ENCODE measurements at regions not wholly inside any gene's neighbourhood (a gene's known extent, or its start where the extent isn't known, plus 50 kb on each side); places are given as distances from the start of the nearest gene placed in this dataset.

- Mint-ChIP-seq H3K27me3 (no peaks in the 10 kb centered on the region), H3K9me3 (ENCODE audit: insufficient read depth) (no peaks in the 10 kb centered on the region), H3K4me3 (no peak overlapping the region), H3K27ac (no peak overlapping the region), H3K4me1 (no peaks in the 10 kb centered on the region)
- H3K9ac ChIP-seq (ENCODE audit: low read length) = no peak overlapping the region
- TF ChIP-seq, protein P1, sequence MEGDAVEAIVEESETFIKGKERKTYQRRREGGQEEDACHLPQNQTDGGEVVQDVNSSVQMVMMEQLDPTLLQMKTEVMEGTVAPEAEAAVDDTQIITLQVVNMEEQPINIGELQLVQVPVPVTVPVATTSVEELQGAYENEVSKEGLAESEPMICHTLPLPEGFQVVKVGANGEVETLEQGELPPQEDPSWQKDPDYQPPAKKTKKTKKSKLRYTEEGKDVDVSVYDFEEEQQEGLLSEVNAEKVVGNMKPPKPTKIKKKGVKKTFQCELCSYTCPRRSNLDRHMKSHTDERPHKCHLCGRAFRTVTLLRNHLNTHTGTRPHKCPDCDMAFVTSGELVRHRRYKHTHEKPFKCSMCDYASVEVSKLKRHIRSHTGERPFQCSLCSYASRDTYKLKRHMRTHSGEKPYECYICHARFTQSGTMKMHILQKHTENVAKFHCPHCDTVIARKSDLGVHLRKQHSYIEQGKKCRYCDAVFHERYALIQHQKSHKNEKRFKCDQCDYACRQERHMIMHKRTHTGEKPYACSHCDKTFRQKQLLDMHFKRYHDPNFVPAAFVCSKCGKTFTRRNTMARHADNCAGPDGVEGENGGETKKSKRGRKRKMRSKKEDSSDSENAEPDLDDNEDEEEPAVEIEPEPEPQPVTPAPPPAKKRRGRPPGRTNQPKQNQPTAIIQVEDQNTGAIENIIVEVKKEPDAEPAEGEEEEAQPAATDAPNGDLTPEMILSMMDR (IDR thresholded peaks at IDR 0.05) = no peak
- no peak for TF ChIP-seq EZH2 (IDR thresholded peaks at IDR 0.05; ENCODE audit: borderline replicate concordance, insufficient read depth, low read depth, low read length, poor library complexity, severe bottlenecking)
- DNase-seq (no peak), ATAC-seq (ENCODE audit: low read depth) (no peak)
- ChIA-PET CTCF (no interaction called here), POLR2A (no interaction called here)
- intact Hi-C loops (cut with micrococcal nuclease) = no loop called here
- H3K27me3 ChIP-seq (replicated peaks in 1 of 4; ENCODE audit: control extremely low read depth in 1 of 4, control insufficient read depth in 3 of 4, insufficient read depth in 4 of 4, low read length in 3 of 4) = no peaks in the 10 kb centered on the region
- no peaks in the 10 kb centered on the region for H4K20me1 ChIP-seq (ENCODE audit: control insufficient read depth, insufficient read depth, low read length, poor library complexity, severe bottlenecking)
- no peaks in the 10 kb centered on the region for H3K4me1 ChIP-seq (ENCODE audit: control insufficient read depth in 2 of 2, insufficient read depth in 2 of 2, low read length in 2 of 2)
- H3K4me3 ChIP-seq (ENCODE audit: control extremely low read depth in 1 of 5, extremely low read depth in 1 of 5, insufficient read depth in 1 of 5, low read depth in 2 of 5, low read length in 4 of 5) = no peak overlapping the region
- H3K27ac ChIP-seq (ENCODE audit: low read length in 2 of 2) = no peak overlapping the region
- no peak overlapping the region for H3K4me2 ChIP-seq (replicated peaks; ENCODE audit: low read depth, low read length, poor library complexity, severe bottlenecking)
- no peak overlapping the region for H2AFZ ChIP-seq (ENCODE audit: insufficient read depth, low read depth, low read length, poor library complexity, severe bottlenecking)
- WGBS (ENCODE audit: insufficient coverage) = 92% methylated on average over 4 of the region's 8 CpGs
- H3K9me3 ChIP-seq (ENCODE audit: control extremely low read depth in 1 of 3, control insufficient read depth in 2 of 3, insufficient read depth in 1 of 3, low read length in 2 of 3) = peaks cover 0 to 1% (median 0%) of the 10 kb centered on the region in 3 donors
- H3K36me3 ChIP-seq (replicated peaks in 1 of 2; ENCODE audit: control extremely low read depth in 1 of 2, control insufficient read depth in 1 of 2, extremely low read depth in 1 of 2, insufficient read depth in 2 of 2, low read length in 1 of 2) = no peaks in the 10 kb centered on the region
- H3K79me2 ChIP-seq (ENCODE audit: control insufficient read depth, insufficient read depth, low read length) = no peaks in the 10 kb centered on the region
Observed at GRCh38 chr2:146433116-146433875, 1411.5 kb upstream of the ACVR2A start.

GRCh38 chr2:146429366-146429765 lies 1415.5 kb upstream of the ACVR2A start:
- Histone ChIP-seq H3K79me2 (ENCODE audit: control insufficient read depth, insufficient read depth, low read length) (no peaks in the 10 kb centered on the region), H3K9me3 (ENCODE audit: control extremely low read depth in 1 of 3, control insufficient read depth in 2 of 3, insufficient read depth in 1 of 3, low read length in 2 of 3) (no peaks in the 10 kb centered on the region), H3K27ac (ENCODE audit: low read length in 2 of 2) (no peak overlapping the region), H3K9ac (ENCODE audit: low read length) (no peak overlapping the region), H4K20me1 (ENCODE audit: control insufficient read depth, insufficient read depth, low read length, poor library complexity, severe bottlenecking) (no peaks in the 10 kb centered on the region), H2AFZ (ENCODE audit: insufficient read depth, low read depth, low read length, poor library complexity, severe bottlenecking) (no peak overlapping the region), H3K4me1 (ENCODE audit: control insufficient read depth in 2 of 2, insufficient read depth in 2 of 2, low read length in 2 of 2) (no peaks in the 10 kb centered on the region), H3K36me3 (replicated peaks in 1 of 2; ENCODE audit: control extremely low read depth in 1 of 2, control insufficient read depth in 1 of 2, extremely low read depth in 1 of 2, insufficient read depth in 2 of 2, low read length in 1 of 2) (no peaks in the 10 kb centered on the region), H3K27me3 (replicated peaks in 1 of 4; ENCODE audit: control extremely low read depth in 1 of 4, control insufficient read depth in 3 of 4, insufficient read depth in 4 of 4, low read length in 3 of 4) (no peaks in the 10 kb centered on the region), H3K4me2 (replicated peaks; ENCODE audit: low read depth, low read length, poor library complexity, severe bottlenecking) (no peak overlapping the region), H3K4me3 (ENCODE audit: control extremely low read depth in 1 of 5, extremely low read depth in 1 of 5, insufficient read depth in 1 of 5, low read depth in 2 of 5, low read length in 4 of 5) (no peak overlapping the region)
- ChIA-PET CTCF (no interaction called here), POLR2A (no interaction called here)
- H3K4me3 Mint-ChIP-seq = no peak overlapping the region
- no peaks in the 10 kb centered on the region for H3K27me3 Mint-ChIP-seq
- no peaks in the 10 kb centered on the region for H3K4me1 Mint-ChIP-seq
- TF ChIP-seq, protein P1 (IDR thresholded peaks at IDR 0.05) = no peak
- no peak for TF ChIP-seq EZH2 (IDR thresholded peaks at IDR 0.05; ENCODE audit: borderline replicate concordance, insufficient read depth, low read depth, low read length, poor library complexity, severe bottlenecking)
- H3K9me3 Mint-ChIP-seq (ENCODE audit: insufficient read depth) = no peaks in the 10 kb centered on the region
- DNase-seq (no peak), ATAC-seq (ENCODE audit: low read depth) (no peak)
- no peak overlapping the region for H3K27ac Mint-ChIP-seq
- intact Hi-C loops (cut with micrococcal nuclease) = no loop called here
